Hematopoietic multipotent progenitor cell treated with erythropoietin and hydrocortisone succinate and interleukin-3 and kit ligand, for 8 days (in vitro differentiated cells): ENCODE measurements at regions not wholly inside any gene's neighbourhood (a gene's known extent, or its start where the extent isn't known, plus 50 kb on each side); places are given as distances from the start of the nearest gene placed in this dataset.
"Not testable (repeated sequence)": the region's sequence is repeated elsewhere in the genome, so short reads cannot be mapped to it uniquely, and the experiment has no call there.

Source experiments
- DNase-seq: peaks from one replicate; pipeline ENCODE4 v3.0.0-alpha.2; 2015

- no peak for DNase-seq
Observed at GRCh38 chr5:124873188-124873587, 126.7 kb upstream of the ZNF608 start.

- no peak for DNase-seq
Observed at GRCh38 chr5:124873713-124874112, 127.3 kb upstream of the ZNF608 start.

- no peak for DNase-seq
Observed at GRCh38 chr5:124876566-124876965, 130.1 kb upstream of the ZNF608 start.

GRCh38 chr5:124876983-124877382 lies 130.5 kb upstream of the ZNF608 start:
- DNase-seq: no peak

- no peak for DNase-seq
Observed at GRCh38 chr5:124877501-124878146, 131.2 kb upstream of the ZNF608 start.

- DNase-seq: no peak
Observed at GRCh38 chr5:124878583-124879342, 132.3 kb upstream of the ZNF608 start.

- DNase-seq: no peak
Observed at GRCh38 chr5:124880903-124881697, 134.7 kb upstream of the ZNF608 start.

- no peak for DNase-seq
Observed at GRCh38 chr5:124883681-124884080, 137.2 kb upstream of the ZNF608 start.

- no peak for DNase-seq
Observed at GRCh38 chr5:124884114-124884513, 137.7 kb upstream of the ZNF608 start.

GRCh38 chr5:124885490-124885889 lies 139.1 kb upstream of the ZNF608 start:
- no peak for DNase-seq

- no peak for DNase-seq
Observed at GRCh38 chr5:124887223-124887622, 140.8 kb upstream of the ZNF608 start.

GRCh38 chr5:124888050-124888506 lies 141.6 kb upstream of the ZNF608 start:
- no peak for DNase-seq

GRCh38 chr5:124888622-124889485 lies 142.4 kb upstream of the ZNF608 start:
- DNase-seq: no peak

- no peak for DNase-seq
Observed at GRCh38 chr5:124889486-124889825, 143.0 kb upstream of the ZNF608 start.

- DNase-seq: no peak
Observed at GRCh38 chr5:124889850-124890249, 143.4 kb upstream of the ZNF608 start.

- DNase-seq: not testable (repeated sequence)
Observed at GRCh38 chr5:124890442-124890841, 144.0 kb upstream of the ZNF608 start.

GRCh38 chr5:124891179-124891578 lies 144.7 kb upstream of the ZNF608 start:
- DNase-seq: no peak

GRCh38 chr5:124892185-124892848 lies 145.9 kb upstream of the ZNF608 start:
- DNase-seq: no peak

GRCh38 chr5:124894541-124894940 lies 148.1 kb upstream of the ZNF608 start:
- DNase-seq: no peak

- no peak for DNase-seq
Observed at GRCh38 chr5:124895236-124895635, 148.8 kb upstream of the ZNF608 start.

- no peak for DNase-seq
Observed at GRCh38 chr5:124901081-124901480, 154.6 kb upstream of the ZNF608 start.
